Prostate gland (tissue), 2 donors: ENCODE measurements at regions not wholly inside any gene's neighbourhood (a gene's known extent, or its start where the extent isn't known, plus 50 kb on each side); places are given as distances from the start of the nearest gene placed in this dataset.

Experiments
- DNase-seq: peaks from one replicate; pipeline ENCODE4 v3.0.0-alpha.2; 2019; ENCODE audit warnings: low spot score
- H3K27ac ChIP-seq, 2 donors: fragments of 200-600 bp; sonication (generic); 2 replicates each; pipeline ENCODE4 v1.5.1; 2017 to 2019
- H3K27me3 ChIP-seq: fragments of 200-600 bp; sonication (generic); replicated peaks from 2 replicates; pipeline ENCODE4 v1.5.1; 2019; ENCODE audit not compliant: insufficient read depth
- H3K36me3 ChIP-seq, 2 donors: fragments of 200-600 bp; sonication (generic); 1 replicate in 1 of 2; 2 replicates in 1 of 2; pipeline versions ENCODE4 v1.5.1 to v1.8.1; 2017 to 2019
- H3K4me1 ChIP-seq: fragments of 200-600 bp; sonication (generic); replicated peaks from 2 replicates; pipeline ENCODE4 v1.5.1; 2019
- H3K4me3 ChIP-seq, 2 donors: fragments of 200-600 bp; sonication (generic); 2 replicates each; pipeline ENCODE4 v1.5.1; 2017 to 2019
- H3K9me3 ChIP-seq: fragments of 200-600 bp; sonication (generic); 2 replicates; pipeline ENCODE4 v1.5.1; 2017
- POLR2A ChIP-seq: fragments of 450-650 bp; IDR thresholded peaks from one replicate; pipeline ENCODE4 v1.6.1; 2016; ENCODE audit warnings: antibody characterized with exemption, mild to moderate bottlenecking
- POLR2AphosphoS5 ChIP-seq: sonication (generic); formaldehyde crosslinking; IDR thresholded peaks from one replicate; pipeline ENCODE4 v1.6.1; 2017; ENCODE audit warnings: antibody characterized with exemption
- WGBS: methylation state at CpG from one replicate; pipeline ENCODE4 v1.1.5; 2018; 5-methylcytosine and 5-hydroxymethylcytosine counted together
- intact Hi-C: fragments of 100-400 bp; cut with DNase I; formaldehyde crosslinking; loops from one replicate; pipeline ENCODE4 v1.14.2; 2022
- TF ChIP-seq, protein P1 (sequence below), 4 experiments: fragments of 200-600 bp in 2 of 4; fragments of 450-650 bp in 2 of 4; sonication (generic) in 2 of 4; IDR thresholded peaks; 1 replicate in 3 of 4; 2 replicates in 1 of 4; pipeline ENCODE4 v1.5.1; 2016 to 2019; ENCODE audit warnings: antibody characterized with exemption in 4 of 4, mild to moderate bottlenecking in 2 of 4, moderate library complexity in 2 of 4

DNA sequence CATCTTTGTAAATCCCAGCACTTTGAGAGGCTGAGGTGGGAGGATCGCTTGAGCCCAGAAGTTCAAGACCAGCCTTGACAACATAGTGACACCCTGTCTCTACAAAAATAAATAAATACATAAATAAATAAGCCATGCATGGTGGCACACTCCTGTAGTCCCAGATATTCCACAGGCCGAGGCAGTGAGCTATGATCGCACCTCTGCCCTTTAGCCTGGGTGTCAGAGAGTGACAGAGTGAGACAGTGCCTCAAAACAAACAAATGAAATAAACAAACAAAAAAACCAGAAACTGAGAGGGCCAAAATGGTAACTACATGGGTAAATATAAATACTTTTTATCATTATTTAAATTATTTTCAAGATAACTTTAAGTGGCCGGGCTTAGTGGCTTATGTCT lies 445.4 kb downstream of the ZIC1 start:
- no peaks in the 10 kb centered on the region for H3K4me1 ChIP-seq
- intact Hi-C loops = no loop called here
- H3K9me3 ChIP-seq = no peaks in the 10 kb centered on the region
- no peaks in the 10 kb centered on the region for H3K27me3 ChIP-seq
- WGBS = 90% methylated on average over 4 of the region's 4 CpGs
- H3K36me3 ChIP-seq = no peaks in the 10 kb centered on the region
- DNase-seq = no peak
- H3K27ac ChIP-seq = no peak overlapping the region
- no peak for TF ChIP-seq POLR2A
- no peak for TF ChIP-seq POLR2AphosphoS5
- TF ChIP-seq, protein P1, sequence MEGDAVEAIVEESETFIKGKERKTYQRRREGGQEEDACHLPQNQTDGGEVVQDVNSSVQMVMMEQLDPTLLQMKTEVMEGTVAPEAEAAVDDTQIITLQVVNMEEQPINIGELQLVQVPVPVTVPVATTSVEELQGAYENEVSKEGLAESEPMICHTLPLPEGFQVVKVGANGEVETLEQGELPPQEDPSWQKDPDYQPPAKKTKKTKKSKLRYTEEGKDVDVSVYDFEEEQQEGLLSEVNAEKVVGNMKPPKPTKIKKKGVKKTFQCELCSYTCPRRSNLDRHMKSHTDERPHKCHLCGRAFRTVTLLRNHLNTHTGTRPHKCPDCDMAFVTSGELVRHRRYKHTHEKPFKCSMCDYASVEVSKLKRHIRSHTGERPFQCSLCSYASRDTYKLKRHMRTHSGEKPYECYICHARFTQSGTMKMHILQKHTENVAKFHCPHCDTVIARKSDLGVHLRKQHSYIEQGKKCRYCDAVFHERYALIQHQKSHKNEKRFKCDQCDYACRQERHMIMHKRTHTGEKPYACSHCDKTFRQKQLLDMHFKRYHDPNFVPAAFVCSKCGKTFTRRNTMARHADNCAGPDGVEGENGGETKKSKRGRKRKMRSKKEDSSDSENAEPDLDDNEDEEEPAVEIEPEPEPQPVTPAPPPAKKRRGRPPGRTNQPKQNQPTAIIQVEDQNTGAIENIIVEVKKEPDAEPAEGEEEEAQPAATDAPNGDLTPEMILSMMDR (IDR thresholded peaks at IDR 0.05) = no peak
- H3K4me3 ChIP-seq = no peak overlapping the region

DNA sequence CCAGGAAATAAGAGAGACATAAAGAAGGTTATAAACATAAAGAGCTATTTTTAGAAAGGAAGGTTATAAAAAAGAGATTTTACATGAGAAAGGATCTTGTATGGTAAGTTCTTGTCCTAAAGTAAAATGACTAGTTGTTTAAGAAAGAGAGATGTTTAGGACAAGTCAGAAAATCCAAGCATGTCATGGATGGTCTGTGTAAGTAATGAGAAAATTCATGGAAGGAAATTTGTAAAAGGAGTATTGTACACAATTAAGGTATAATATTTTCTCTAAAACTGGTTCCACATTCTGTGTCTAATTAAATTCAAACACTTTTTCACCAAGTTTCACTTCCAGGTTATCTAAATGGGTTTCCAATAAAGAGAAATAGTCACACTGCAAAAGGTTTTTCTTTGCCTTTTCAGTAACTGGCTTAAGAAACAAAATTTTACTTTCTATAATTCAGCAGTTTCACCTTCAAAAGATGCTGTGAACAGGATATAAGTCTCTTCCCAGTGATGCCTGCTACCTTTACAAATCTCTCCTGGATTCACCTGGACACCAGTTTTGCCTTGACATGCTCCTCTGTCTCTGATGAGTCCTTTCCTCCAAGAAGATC lies 455.7 kb downstream of the ZIC1 start:
- no peak for DNase-seq
- TF ChIP-seq POLR2AphosphoS5 (no peak), POLR2A (no peak)
- TF ChIP-seq, protein P1 (IDR thresholded peaks at IDR 0.05) = no peak
- H3K4me3 ChIP-seq = no peak overlapping the region
- H3K27ac ChIP-seq = no peak overlapping the region
- no peaks in the 10 kb centered on the region for H3K27me3 ChIP-seq
- H3K36me3 ChIP-seq = no peaks in the 10 kb centered on the region
- no peaks in the 10 kb centered on the region for H3K9me3 ChIP-seq
- no peaks in the 10 kb centered on the region for H3K4me1 ChIP-seq
- intact Hi-C loops = no loop called here

DNA sequence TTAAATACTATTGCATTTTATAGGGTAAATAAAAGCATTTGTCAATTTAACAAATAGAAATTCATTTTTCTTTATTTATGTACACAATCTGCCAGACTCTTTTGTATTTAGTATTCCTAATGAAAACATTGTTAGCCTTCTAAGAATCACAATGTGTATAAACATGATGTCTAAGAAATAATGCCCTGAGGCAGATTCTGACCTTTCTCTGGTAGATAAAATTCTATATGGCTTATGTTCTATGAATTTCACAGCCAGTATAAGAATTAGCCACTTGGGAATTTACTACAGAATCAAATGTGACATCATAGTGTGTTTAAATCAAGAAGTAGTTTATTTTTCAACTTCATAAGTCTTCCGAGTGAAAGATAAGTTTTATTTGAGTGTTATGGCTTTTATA lies 457.4 kb downstream of the ZIC1 start:
- Histone ChIP-seq H3K36me3 (no peaks in the 10 kb centered on the region), H3K4me1 (no peaks in the 10 kb centered on the region), H3K27ac (no peak overlapping the region), H3K4me3 (no peak overlapping the region), H3K9me3 (no peaks in the 10 kb centered on the region), H3K27me3 (no peaks in the 10 kb centered on the region)
- intact Hi-C loops = no loop called here
- WGBS = 11% methylated on average over 1 of the region's 1 CpG
- no peak for DNase-seq
- no peak for TF ChIP-seq POLR2A
- TF ChIP-seq, protein P1 (IDR thresholded peaks at IDR 0.05) = no peak
- TF ChIP-seq POLR2AphosphoS5 = no peak

DNA sequence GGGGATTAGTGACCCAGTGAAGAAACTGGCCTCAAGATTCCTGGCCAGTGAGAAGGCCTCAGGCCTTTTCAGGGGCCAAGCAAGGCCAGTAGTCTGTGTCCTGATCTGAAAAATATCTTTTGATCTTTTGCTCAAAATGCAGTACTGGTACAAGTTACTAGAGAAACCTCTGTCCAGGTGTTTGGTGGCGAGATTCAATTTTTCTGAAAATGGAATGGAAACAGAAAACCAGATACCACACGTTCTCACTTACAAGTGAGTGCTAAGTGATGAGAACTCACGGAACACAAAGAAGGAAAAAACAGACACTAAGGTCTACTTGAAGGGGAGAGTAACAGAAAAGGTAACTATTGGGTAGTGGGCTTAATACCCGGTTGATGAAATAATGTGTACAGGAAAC lies 463.4 kb downstream of the ZIC1 start:
- no peak overlapping the region for H3K27ac ChIP-seq
- H3K27me3 ChIP-seq = no peaks in the 10 kb centered on the region
- no peak for DNase-seq
- no peak overlapping the region for H3K4me3 ChIP-seq
- WGBS = 83% methylated on average over 4 of the region's 4 CpGs
- no peaks in the 10 kb centered on the region for H3K4me1 ChIP-seq
- intact Hi-C loops = no loop called here
- TF ChIP-seq POLR2A (no peak), POLR2AphosphoS5 (no peak)
- TF ChIP-seq, protein P1 (IDR thresholded peaks at IDR 0.05) = no peak
- no peaks in the 10 kb centered on the region for H3K36me3 ChIP-seq
- H3K9me3 ChIP-seq = no peaks in the 10 kb centered on the region

DNA sequence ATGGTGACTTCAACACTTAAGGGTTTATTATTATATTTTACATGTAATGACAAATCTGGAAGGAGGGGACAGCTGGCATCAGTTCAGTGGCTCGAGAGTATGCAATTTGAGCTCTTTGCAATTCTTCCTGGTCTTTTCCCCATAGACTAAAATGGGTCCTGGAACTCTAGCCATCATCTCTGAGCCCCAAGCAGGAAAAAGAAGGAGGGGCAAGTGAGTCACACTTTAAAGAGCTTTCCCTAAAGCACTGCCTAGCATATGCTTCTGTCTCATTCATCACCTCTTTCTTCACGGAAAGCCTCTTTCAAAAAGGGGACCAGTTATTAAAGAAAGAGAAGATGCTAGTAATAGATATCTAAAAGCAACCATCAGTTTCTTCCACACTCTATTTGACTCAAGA lies 466.3 kb downstream of the ZIC1 start:
- intact Hi-C loops = no loop called here
- Histone ChIP-seq H3K36me3 (no peaks in the 10 kb centered on the region), H3K4me3 (no peak overlapping the region), H3K9me3 (no peaks in the 10 kb centered on the region), H3K27ac (no peak overlapping the region), H3K27me3 (no peaks in the 10 kb centered on the region), H3K4me1 (no peaks in the 10 kb centered on the region)
- no peak for DNase-seq
- TF ChIP-seq, protein P1 (IDR thresholded peaks at IDR 0.05) = no peak
- TF ChIP-seq POLR2AphosphoS5 (no peak), POLR2A (no peak)
- 67% methylated on average over 2 of the region's 2 CpGs for WGBS
